Brain microvascular endothelial cell (primary cell): ENCODE measurements at regions not wholly inside any gene's neighbourhood (a gene's known extent, or its start where the extent isn't known, plus 50 kb on each side); places are given as distances from the start of the nearest gene placed in this dataset.

Experiments
- DNase-seq: peaks from one replicate; pipeline ENCODE4 v3.0.0-alpha.2; 2020
- H3K27ac ChIP-seq: fragments of 250-450 bp; sonication (Bioruptor Pico); 2 replicates; pipeline ENCODE4 v1.5.1; 2020; ENCODE audit warnings: mild to moderate bottlenecking, moderate library complexity
- H3K27me3 ChIP-seq: fragments of 250-450 bp; sonication (Bioruptor Pico); replicated peaks from 2 replicates; pipeline ENCODE4 v1.5.1; 2020; ENCODE audit warnings: mild to moderate bottlenecking
- H3K36me3 ChIP-seq: fragments of 250-450 bp; sonication (Bioruptor Pico); replicated peaks from 2 replicates; pipeline ENCODE4 v1.5.1; 2020; ENCODE audit warnings: mild to moderate bottlenecking
- H3K4me3 ChIP-seq: 2 replicates; pipeline ENCODE4 v1.5.1; 2011; ENCODE audit warnings: low read depth, mild to moderate bottlenecking, control low read depth, low read length, moderate library complexity
- in situ Hi-C: cut with HindIII; loops from 2 replicates; pipeline ENCODE4 v1.10.0; 2017; ENCODE audit warnings: low sequenced_read_pairs, low pct_ligation_motif_present
- TF ChIP-seq, protein P1 (sequence below): IDR thresholded peaks from 2 replicates; pipeline ENCODE4 v1.5.1; 2011; ENCODE audit warnings: low read depth, mild to moderate bottlenecking, moderate library complexity, low read length, control low read depth, inconsistent platforms; ENCODE audit errors: missing control alignments

DNA sequence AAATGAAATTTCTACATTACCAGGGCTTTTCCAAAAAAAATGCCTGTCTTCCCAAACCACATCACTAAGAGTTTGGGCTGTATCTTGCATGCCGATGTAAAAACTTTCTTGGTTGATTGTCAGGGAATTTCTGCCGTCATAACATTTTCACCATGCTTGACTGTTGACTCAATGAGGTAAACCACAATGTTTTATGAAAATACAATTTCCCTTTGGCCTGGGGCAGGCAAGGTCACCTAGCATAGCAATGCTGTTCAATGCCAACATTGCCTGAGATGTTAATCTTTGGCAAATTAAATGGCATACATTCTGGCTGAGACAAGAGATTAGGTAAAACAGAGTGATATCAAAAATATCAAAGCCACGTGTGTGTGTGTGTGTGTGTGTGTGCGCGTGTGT, 137.1 kb upstream of the TBL1X start:
- no peak overlapping the region for H3K4me3 ChIP-seq
- H3K27me3 ChIP-seq: no peaks in the 10 kb centered on the region
- peak; percentile 60 for DNase-seq
- no peaks in the 10 kb centered on the region for H3K36me3 ChIP-seq
- TF ChIP-seq, protein P1, sequence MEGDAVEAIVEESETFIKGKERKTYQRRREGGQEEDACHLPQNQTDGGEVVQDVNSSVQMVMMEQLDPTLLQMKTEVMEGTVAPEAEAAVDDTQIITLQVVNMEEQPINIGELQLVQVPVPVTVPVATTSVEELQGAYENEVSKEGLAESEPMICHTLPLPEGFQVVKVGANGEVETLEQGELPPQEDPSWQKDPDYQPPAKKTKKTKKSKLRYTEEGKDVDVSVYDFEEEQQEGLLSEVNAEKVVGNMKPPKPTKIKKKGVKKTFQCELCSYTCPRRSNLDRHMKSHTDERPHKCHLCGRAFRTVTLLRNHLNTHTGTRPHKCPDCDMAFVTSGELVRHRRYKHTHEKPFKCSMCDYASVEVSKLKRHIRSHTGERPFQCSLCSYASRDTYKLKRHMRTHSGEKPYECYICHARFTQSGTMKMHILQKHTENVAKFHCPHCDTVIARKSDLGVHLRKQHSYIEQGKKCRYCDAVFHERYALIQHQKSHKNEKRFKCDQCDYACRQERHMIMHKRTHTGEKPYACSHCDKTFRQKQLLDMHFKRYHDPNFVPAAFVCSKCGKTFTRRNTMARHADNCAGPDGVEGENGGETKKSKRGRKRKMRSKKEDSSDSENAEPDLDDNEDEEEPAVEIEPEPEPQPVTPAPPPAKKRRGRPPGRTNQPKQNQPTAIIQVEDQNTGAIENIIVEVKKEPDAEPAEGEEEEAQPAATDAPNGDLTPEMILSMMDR: no peak
- in situ Hi-C loops: no loop called here
- no peak overlapping the region for H3K27ac ChIP-seq

DNA sequence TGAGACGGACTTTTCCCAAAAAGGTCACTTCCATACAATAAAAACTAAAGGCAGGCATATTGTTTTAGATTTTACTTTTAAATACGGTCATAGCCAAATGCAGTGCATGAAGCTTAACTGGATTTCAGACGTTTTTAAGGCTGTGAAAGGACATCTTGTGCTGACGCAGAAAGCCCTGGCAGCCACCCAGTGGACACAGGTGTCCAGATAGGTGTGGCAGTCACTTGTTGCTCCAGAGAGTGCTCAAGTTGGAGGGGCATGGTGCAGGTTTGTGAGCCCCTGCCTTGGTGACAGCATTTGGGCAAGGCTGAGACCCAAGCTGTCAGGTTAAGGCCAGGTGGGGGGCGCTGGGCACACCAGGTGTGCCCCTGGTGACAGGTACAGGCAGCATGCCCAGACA, 135.8 kb upstream of the TBL1X start:
- TF ChIP-seq, protein P1: no peak
- no peak for DNase-seq
- Histone ChIP-seq H3K36me3 (no peaks in the 10 kb centered on the region), H3K4me3 (no peak overlapping the region), H3K27ac (no peak overlapping the region), H3K27me3 (no peaks in the 10 kb centered on the region)
- in situ Hi-C loops: no loop called here

DNA sequence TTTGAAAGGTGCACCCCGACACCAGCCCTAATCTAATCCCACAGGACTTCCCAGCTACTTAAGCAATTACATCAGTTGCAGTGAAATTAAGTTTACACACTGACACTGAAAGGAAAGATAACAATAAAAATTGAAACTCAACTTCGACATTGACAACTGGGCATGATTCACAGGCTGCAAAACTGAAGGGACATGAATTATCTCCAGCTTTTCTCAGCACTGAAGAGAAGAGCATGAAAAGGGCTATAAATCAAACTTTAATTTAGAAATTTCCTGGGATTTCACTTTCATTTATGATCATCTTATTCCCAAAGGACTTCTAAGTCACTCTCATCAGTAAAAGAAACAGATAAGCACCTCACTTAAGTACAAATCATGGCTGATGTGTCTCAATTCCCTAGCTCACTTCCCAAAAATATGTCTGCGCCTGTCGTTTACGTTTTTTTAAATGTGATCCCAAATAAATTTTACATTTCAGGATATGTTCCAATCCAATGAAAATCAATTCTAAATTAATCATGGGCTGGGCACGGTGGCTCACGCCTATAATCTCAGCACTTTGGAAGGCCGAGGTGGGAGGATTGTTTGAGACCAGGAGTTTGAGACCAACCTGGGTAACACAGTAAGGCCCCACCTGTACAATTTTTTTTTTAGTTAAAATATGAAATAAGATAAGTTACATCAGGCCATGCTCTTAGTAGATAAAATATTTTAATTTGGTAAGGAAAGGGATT, 134.4 kb upstream of the TBL1X start:
- in situ Hi-C loops: no loop called here
- no peak for DNase-seq
- Histone ChIP-seq H3K4me3 (no peak overlapping the region), H3K36me3 (no peaks in the 10 kb centered on the region), H3K27me3 (no peaks in the 10 kb centered on the region), H3K27ac (no peak overlapping the region)
- TF ChIP-seq, protein P1: no peak

DNA sequence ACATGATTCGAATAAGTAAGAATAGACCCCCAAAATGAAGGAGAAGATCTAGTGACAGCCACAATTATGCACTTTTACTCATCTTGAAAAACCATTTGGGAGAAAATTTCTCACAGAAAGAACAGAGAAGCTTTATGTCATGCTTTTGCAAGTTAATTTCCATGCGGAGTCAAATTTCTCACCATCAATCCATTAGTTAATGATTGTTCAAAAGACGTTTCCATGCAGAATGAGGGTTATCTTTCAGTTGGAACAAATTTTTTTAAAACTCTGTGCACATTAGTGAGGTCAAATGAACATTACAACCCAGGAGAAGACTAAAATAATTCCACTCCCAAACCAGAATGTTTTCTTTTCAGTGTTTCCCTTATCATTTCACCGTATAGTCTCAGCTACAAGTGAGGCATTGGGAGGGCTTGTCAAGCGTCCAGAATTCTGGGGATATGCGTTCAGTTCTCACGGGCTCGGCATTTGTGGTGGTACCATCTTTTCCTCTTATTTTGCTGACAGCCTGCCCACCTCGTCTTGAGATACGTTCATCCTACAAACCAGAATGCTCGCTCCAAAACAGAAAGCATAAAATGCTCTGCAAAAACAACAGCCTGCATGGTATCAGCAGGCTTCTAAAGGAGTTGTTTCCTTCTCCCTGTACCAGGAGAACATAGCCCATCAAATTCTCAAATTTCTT, 130.8 kb upstream of the TBL1X start:
- Histone ChIP-seq H3K4me3 (no peak overlapping the region), H3K27ac (no peak overlapping the region), H3K27me3 (no peaks in the 10 kb centered on the region), H3K36me3 (no peaks in the 10 kb centered on the region)
- TF ChIP-seq, protein P1: no peak
- DNase-seq: no peak
- in situ Hi-C loops: no loop called here

DNA sequence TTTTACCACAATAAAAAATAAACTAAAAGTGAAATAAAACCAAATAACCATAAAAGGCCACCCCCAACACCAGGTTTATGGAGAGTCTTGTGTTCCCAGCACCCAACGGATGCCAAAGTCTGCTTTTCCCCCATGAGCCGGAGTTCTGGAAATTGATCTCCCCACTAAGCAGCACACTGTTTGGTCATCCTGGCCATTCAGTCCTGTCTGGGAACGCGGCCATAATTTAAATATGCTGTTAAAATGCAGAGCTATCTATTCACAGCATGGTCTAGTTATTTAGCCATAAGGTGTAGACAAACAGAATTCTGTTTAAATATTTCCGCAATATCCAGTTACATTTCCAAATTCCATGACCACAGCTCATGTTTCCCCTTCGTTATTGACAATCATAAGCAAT, 129.6 kb upstream of the TBL1X start:
- in situ Hi-C loops: no loop called here
- no peak overlapping the region for H3K4me3 ChIP-seq
- no peaks in the 10 kb centered on the region for H3K36me3 ChIP-seq
- no peaks in the 10 kb centered on the region for H3K27me3 ChIP-seq
- TF ChIP-seq, protein P1: no peak
- no peak for DNase-seq
- H3K27ac ChIP-seq: no peak overlapping the region
